ENCODE measurements at regions not wholly inside any gene's neighbourhood (a gene's known extent, or its start where the extent isn't known, plus 50 kb on each side); places are given as distances from the start of the nearest gene placed in this dataset.
A peak's percentile ranks its signal among the peaks of the same experiment; 100 is the strongest.
"Not testable (repeated sequence)": the region's sequence is repeated elsewhere in the genome, so short reads cannot be mapped to it uniquely, and the experiment has no call there.

DNA sequence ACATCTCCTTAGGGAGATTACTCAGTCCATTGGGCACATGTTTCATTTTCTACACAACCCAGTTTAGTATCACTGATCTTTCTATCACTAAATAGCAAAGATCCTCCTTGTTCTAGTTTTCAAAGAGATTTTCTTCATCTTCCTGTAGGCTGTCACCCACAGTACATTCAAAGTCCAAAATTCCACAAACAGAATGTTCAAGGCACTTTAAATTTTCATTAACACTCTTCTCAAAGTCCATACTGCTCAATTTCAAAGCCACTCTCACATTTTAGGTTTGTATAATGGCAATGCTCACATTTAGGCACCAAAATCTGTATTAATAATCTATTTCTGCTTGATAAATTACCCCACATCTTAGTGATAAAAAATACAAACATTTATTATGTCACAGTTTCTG, 152.8 kb downstream of the FSIP2 start:
- no peak for ATAC-seq

DNA sequence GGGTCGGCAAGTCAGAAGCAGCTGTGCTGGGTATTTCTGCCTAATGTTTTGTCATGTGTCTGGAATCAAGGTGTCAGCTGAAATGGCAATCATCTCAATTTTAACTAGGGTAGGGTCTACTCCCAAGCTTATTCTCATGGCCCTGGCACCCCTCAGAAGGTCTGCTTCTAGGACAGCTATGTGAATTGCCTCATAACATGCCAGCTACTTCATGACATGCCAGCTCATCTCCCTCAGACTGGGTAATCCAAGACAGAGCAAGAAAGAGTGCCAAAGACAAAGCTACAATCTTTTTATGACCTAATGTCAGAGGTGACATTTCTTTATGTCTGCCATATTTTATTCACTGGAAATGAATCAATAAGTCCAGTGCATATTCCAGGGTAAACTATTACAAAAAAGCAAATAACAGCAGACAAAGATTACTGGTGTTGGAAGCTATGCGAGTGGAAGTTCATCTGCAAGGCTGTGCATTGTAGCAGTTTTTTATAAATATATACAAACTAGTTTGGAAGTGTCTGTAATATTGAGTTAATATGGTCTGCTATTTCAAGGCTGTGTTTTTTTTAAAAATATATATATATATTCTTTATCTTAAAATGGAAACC, 153.3 kb downstream of the FSIP2 start:
- no peak for ATAC-seq
- no peak for DNase-seq

More for the DNA sequence above, 152.8 kb downstream of the FSIP2 start:
- no peak for DNase-seq

DNA sequence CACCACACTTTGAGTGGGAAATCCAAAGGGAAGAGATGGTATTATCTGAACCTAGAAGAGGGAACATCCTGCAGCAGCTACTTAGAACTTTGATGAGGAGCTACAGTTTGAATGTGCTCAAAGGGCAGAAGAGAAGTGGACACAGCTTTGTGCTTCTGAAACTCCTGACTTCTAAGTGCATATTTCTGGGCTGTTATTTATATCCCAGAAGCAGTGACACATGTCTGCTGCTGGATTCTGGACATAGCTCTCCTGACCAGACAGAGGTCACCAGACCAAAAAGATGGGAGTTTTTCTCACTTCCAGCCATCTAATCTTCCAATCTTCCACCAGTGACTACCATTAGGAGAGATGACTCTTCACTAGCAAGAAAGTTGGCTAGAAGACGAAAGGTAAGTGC, 153.9 kb downstream of the FSIP2 start:
- DNase-seq (no peak), ATAC-seq (no peak)

DNA sequence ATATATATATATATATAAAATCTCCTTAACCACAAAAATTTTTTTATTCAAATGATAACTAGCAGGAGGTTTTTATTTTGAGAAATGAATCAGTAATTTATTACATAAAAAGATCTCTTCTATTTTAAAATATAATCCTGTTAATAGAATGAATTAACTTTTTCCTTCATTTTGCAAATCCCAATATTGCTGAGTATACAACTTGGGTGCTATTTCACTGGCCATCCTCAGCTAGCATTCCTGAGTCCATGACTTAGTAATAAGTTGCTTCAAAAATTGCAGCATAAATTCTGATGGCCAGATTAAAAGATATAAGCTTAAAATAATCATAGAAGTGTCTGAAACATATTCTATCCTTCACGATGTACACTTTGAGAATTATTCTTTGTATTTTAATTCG, 155.6 kb downstream of the FSIP2 start:
- ATAC-seq (no peak), DNase-seq (no peak)

DNA sequence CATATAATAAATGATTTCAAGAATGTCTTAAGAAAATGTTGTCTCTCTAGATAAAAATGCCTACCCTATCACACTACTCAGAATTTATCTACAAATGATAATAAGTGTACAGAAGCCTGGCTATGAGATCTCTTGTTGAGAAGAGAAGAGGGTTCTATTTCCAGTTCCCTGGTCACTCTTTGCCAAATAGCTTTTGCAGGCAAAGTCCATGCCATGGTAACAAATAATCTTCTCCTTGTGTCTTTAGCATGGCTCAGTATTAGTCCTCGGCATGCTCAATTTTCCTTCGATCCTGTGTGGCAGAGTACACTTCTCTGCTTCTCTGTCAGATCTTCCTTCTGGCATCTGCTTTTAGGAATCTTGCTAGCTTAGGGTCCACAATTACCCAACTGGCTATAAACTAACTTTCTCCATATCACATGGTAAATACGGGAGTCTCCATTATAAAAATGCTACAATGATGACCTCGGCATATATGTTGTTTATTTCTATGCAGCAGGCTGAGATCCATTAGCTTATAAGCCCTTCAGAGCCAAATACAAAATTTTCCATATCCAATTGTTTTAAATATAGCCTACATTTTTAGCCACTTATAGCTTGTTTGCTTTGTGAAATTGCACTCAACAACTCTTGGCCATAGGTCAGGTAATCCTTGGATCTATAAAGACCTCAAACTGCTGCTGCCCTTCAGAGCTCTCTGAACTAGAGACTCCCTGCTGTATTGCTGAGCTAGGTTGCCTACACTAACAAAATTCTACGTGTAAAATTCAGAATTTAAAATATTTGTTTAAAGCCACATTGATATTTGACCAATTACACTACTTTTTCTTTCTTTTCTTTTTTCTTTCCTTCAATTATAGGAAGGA, 157.5 kb downstream of the FSIP2 start:
- no peak for ATAC-seq
- no peak for DNase-seq

DNA sequence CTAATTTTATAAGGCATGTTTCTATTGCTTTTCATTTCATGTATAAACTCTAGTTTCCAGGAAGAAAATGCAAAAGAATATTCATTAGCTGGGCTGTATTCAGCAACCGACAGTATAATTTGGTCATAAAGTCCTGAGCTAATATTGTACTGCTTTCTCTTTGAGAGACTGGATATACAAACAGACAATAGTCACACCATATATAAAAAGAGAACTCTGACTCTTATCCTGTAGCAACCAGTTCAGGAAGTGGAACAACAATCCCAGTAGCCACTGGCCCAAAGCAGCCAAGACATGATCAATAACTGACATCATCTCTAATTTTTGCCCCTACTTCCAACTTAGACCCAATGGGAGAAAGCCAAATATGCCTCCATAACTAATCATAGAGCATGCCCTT, 160.8 kb downstream of the FSIP2 start:
- ATAC-seq, result no peak
- no peak for DNase-seq

DNA sequence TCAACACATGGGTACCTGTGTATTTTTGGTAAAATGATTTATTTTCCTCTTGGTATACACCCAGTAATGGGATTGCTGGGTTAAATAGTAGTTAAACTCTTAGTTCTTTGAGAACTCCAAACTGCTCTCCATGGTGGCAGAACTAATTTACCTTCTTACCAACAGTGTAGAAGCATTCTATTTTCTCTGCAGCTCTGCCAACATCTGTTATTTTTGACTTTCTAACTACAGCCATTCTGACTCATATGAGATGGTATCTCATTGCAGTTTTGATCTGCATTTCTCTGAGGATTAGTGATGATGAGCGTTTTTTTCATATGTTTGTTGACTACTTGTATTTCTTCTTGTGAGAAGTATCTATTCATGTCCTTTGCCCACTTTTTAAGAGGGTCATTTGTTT, 180.6 kb downstream of the FSIP2 start:
- no peak for ATAC-seq

DNA sequence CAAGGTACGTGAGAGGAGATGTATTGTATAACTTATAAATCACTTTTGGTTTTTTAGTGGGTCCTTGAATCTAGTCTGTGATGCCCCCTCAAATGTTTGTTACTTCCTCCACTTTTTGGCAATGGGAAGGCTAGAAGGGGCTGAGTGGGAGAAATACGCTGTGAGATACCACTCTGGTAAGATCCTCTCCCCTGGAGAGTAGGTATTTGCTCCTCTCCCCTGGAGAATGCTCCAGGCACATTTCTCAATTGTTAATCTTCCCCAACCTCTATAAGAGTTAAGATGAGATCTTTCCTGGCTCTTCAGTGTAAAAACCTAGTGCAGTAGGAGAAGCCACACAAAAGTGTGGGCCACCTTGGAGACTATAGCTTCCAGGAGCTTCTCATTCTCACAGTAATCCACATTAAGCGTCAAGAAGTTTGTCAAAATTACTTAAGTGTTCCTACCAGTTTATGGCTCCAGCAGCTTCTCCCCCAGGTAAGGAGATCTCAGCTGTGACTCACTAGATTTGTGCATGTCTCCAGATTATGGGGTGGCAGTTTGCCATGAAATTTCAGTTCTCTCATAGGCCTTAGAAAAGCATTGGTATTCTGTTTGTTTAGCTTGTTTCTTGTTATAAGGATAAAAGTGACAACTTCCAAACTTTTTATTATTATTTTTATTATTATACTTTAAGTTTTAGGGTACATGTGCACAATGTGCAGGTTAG, 182.6 kb downstream of the FSIP2 start:
- DNase-seq (no peak), ATAC-seq (no peak)

More for the DNA sequence above, 180.6 kb downstream of the FSIP2 start:
- DNase-seq, result no peak

DNA sequence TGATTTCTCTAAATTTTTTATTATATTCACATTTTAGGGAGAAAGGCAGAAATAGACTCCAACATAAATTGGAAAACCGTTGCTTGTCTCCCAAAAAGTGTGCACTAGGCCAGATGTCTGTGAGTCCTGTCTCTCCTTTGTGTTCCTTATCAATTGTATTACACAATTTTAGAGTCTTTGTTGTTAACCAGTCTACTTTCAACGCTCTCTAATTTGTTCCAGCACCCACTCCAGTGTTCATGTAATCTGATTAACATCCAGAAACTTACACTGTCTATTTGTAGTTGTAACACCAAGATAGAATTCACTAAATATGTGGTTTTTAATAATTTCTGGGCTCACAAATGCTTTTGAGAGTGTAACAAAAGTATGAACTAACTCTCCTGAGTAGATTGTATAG, 195.6 kb downstream of the FSIP2 start:
- no peak for ATAC-seq
- DNase-seq, result no peak

DNA sequence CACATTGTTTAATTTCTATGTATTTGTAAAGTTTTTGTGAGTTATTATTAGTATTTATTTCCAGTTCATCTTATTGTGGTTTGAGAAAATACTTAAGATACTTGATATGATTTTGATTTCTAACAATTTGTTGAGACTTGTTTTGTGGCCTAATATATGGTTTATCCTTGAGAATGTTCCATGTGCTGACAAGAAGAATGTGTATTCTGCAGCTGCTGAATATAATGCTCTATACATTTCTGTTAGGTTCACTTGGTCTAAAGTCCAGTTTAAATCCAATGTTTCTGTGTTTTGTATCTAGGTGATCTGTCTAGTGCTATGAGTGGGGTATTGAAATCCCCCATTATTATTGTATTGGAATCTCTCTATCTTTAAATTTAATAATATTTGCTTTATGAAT, 201.3 kb downstream of the FSIP2 start:
- ATAC-seq (no peak), DNase-seq (no peak)

DNA sequence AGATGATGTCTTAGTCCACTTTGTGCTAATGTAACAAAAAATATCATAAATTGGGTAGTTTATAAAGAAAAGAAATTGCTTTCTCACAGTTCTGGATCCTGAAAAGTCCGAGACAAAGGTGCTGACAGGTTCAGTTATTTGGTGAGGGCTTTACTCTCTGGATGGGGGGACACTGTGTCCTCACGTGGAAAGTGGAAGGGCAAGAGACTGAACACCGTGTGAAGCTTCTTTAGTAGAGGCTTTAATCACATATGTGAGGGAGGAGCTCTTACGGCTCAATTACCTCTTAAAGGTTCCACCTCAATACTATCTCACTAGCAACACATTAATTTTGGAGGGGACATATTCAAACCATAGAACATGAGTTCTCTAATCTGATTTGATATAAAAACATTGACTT, 204.3 kb downstream of the FSIP2 start:
- DNase-seq (no peak), ATAC-seq (no peak)

DNA sequence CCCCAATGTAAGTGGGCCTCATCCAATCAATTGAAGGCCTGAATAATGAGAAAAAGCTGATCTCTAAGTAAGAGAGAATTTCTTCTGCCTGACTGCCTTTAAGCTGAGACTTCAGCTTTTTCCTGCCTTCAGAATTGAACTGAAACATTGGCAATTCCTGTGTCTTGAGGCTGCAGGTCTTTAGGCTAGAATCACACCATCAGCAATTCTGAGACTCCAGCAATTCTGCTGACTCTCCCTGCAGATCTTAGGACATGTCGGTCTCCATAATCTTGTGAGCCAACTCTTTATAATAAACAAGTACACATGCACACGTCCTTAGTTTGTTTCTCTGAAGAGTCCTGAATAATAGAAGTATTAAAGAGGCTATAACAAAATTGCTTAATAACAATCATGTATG, 209.1 kb downstream of the FSIP2 start:
- no peak for ATAC-seq

DNA sequence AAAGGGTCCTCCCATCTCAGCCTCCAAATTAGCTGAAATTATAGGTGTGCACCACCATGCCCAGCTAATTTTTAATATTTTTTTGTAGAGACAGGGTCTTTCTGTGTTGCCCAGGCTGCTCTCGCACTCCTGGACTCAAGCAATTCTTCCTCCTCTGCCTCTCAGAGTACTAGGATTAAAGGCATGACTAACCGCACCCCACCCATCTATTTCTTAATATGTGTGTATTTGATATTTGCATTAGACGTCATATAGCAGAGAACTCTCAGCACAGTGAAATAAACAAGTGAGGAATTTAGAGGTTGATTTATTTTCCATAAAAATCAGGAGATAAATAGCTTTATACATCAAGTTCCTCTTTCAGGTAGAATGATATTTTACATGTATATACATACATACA, 213.5 kb downstream of the FSIP2 start:
- ATAC-seq (no peak), DNase-seq (no peak)

More for the DNA sequence above, 209.1 kb downstream of the FSIP2 start:
- DNase-seq, result no peak

DNA sequence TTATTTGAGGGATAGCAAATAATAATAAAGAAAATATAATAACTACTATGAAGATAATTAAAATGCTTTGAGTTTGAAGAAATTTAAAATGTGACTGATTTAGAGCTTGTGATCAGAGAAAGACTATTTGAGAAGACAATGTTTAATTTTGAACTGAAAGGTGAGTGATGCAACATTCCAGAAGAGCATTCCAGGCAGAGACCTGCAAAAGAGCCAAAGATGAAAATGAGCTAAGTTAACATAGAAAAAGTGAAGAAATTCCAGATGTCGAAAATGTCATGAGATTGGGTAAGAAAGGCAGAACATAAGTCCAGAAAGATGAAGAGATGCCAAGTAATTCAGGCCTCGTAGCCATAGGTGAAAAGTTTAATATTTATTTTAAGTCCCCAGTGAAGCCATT, 215.8 kb downstream of the FSIP2 start:
- DNase-seq (no peak), ATAC-seq (no peak)

DNA sequence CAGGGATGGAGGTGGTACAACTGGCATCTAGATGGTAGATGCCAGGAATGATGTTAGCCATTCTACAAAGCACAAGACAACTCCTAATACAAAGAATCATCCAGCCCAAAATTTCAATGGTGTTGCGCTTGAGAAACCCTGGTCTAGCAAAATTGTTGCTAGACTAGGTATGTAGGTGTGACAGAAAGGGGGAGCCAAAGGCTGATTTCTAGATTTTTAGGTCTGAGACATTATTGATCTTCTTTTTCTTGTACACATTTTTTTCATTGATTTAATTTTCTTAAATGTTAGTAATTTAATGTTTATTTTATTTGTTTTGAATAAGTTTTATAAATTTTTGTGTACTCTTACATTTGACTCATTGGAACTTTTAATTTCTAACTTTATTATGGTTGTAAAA, 216.4 kb downstream of the FSIP2 start:
- DNase-seq, result no peak
- no peak for ATAC-seq

DNA sequence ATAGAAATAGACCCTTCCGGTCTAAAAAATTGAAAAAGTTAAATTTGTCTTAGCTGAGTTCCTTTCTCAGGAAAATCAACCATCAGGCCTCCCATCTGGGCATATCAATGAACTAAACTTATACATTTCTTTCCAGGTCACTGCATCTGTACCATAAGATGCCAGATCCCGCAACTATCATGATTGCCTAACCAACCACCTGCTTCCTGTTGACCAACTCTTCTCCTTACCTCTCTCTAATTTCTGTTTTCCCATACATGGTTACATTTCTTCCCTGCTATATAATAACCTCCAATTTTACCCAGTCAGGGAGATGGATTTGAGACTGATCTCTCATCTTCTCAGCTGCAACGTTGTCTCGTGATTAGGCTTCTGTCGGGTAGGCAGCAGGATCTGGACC, 228.7 kb downstream of the FSIP2 start:
- ATAC-seq, result no peak
- no peak for DNase-seq

DNA sequence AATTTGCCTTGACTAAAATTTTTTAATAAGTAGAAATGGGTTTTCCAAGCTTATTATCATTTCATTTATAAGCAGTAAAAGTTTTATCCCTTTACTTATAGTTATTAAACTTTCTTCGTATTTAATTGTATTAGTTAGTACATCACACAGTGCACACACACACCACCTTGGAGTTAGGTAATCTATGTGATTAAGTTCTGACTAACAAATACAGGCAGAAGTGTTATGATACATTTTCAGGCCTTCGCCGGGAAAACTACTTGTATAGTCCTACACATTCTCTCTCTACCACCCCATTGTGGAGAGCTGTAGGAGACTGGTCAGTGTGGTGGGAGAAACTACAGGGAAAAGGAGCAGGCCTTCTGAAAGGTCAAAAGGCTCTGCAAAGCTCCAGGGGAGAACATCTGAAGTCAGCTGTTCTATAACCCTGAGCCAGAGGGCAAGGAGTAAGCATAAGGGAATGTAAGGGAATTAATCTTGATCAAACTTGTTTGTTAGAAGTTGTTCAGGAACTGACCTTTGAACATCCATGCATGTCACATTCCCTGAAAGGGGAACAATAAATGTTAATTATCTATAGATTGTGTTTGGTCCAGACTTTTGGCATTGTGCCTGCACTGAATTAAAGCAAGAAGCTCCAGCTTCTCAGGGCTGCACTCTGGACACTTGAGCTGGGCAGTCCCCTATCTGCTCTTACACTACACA, 231.7 kb downstream of the FSIP2 start:
- DNase-seq (no peak), ATAC-seq (no peak)

DNA sequence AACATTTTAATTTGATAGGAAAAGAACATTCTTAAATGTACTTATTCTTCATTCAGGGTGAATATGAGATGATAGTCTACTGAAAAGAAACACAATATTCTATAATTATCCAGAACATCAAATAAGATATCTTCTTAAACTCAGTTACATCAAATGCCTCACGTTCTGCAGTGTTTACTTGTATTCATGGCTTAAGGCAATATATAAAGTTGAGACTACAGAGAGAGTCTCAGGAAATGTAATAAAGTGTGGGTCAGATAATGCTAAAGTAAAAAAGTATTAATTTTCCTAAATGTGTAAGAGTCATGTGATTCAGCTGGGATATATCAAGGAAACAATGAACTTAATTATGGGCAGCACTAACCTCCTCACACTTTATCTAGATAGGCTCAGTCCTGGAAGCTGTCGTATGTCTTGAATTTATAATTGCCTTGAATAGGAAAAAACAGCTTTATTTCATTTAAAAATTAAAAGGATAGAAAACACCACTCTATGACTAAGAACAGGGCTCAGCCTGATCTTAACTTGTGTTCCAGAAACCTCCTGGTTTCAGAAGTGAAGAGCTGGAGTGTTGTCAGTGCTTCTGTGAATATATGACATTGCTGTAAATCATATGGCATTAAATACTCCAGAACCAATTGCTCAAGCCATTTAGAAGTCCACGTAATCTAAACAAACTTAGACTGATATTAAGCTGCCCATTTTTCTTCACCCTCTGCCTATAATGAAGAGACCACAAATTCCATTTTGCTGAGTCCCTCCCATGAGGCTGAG, 240.2 kb downstream of the FSIP2 start:
- ATAC-seq, result no peak
- DNase-seq, result no peak

DNA sequence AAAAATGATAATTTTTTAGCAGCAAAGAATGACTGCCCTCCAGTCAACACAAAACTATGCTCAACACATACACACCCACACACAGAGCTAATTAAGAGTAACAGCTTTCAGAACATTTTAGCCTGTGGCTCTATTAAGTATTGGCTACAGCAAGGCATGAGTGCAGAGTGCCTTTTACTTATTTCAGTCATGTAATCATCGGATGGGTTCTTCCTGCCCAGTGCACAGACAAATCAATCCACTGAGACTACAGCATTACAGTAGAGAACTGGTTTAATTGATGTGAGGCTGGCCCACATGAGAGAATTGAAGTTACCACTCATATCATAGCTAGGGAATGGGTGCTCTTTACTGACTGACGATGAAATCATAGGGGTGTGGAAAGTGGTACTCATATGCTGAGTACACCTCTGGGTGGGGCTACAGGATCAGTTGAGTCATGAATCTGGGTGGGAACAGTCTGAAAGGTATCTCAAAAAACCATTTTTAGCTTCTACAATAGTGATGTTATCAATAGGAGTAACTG, 241.0 kb downstream of the FSIP2 start:
- peak; percentile 71 for ATAC-seq
- no peak for DNase-seq

DNA sequence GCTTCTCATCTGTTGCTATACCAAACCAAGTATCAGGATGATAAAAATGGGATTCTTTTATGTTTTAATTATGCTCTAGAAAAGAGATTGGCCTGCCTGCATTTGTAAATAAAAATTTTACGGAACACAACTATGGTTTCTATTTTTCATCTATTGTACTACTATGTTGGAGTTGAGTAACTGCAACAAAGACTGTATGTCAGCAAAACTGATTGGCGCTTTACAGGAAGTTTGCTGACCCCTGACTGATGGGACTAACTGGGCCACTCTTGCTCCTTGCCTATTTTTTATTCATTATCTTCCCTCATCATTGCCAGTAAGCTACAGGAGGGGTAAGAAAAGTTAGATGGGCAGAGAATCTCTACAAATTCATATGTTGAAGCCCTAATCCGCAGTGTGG, 242.3 kb downstream of the FSIP2 start:
- DNase-seq (no peak), ATAC-seq (no peak)

DNA sequence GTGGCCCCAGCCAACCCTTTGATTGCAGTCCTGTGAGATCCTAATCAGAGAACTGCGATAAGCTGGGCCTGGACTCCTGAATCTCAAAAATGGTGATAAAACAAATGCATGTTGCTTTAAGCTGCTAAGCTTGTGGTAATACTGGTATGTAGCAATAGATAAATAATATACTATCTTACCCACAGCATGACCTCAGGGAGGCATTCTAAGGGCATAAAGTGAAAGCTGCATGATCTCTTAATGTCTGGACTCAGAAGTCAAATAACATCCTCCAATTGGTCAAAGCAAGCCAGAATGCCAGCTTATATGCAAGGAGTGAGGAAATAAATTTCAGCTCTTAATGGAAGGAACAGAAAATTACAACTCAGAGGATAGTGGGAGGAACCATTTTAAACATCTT, 246.1 kb downstream of the FSIP2 start:
- no peak for ATAC-seq
- DNase-seq, result no peak

DNA sequence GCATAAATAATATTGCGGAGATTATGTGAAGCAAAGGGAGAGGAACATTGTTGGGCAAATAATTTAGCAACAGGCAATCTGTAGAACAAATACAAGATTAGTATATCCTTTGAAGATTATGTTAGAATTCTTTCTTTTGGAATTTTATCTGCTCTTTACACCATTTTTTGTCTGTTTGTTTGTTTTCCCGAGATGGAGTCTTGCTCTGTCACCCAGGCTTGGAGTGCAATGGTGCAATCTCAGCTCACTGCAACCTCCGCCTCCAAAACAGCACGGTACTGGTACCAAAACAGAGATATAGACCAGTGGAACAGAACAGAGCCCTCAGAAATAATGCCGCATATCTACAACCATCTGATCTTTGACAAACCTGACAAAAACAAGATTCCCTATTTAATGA, 250.3 kb downstream of the FSIP2 start:
- not testable (repeated sequence) for ATAC-seq, DNase-seq
